NCI-H146 treated with DMSO at 0.1 percent for 48 hours (cell line): ENCODE measurements at regions not wholly inside any gene's neighbourhood (a gene's known extent, or its start where the extent isn't known, plus 50 kb on each side); places are given as distances from the start of the nearest gene placed in this dataset.
"Not testable (repeated sequence)": the region's sequence is repeated elsewhere in the genome, so short reads cannot be mapped to it uniquely, and the experiment has no call there.

ENCODE experiments used
- DNase-seq: peaks from one replicate; lab custom pipeline; 2025; ENCODE audit not compliant: unreplicated experiment; lab: John Stamatoyannopoulos, UW

DNA sequence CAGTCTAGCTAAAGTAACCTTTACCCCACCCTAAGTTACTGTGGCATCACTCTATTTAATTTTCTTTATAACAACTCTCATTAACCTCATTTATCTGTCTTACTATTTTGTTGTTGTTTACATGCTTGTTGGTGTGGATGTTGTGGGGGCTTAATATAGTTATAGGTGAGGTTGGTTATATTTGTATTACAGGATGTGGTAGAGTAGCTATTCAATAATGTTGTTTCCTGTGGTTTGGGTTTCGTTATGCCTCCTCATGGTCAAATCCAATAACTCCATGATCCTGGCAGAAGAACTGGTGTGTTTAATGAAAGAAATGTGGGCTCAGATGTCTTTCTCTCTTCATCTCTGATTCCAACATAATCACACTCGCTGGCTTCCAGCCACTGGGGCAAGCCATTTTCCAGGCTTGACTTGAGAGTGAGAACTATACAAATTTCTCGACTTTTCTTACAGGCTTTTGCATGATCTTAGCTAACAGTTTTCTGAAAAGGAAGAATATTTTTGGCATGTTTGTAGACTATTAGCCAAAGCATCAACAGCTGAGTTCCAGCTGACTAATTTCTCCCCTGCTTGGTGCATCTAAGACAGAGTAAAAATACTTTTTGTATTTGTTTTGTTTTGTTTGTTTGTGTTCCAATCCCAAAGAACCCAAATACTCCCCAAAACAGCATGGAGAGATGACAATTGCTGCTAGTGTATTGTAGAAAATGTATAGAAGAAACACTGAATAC, 303.7 kb upstream of the PAPPA start:
- DNase-seq: no peak

DNA sequence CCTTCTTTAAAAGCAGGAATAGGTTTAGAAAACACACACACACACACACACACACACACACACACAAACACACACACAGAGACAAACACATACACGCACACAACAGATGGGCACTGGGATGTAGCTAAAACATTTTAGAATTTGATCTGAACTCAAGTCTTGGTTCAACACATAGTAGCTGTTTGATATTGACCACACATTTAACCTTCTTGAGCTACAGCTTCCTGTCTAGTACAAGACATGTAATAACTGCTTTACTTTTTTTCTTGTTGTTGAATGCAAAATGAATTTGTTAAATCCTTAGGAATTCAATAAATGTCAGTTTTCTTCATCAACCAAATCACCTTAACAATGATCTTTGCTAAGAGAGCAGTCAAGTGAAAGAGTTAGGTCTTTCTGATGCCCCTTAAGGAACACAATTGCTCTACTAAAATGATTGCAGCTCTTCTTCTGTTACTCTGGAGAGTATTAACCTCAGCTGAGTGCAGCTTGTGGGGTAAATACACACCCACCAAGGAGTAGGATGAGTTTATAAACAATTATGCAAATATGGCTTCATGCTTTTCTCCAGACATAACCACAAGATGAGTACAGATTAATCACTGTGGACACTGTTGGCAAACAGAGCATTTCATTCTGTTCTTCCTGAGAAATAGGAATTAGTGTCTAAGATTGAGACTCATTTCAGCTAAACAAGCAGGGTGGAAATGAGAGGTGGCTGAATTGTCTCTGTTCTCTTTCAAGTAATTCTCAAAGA, 302.9 kb upstream of the PAPPA start:
- no peak for DNase-seq

GRCh38 chr9:115855458-115856133, 298.0 kb upstream of the PAPPA start:
- no peak for DNase-seq

GRCh38 chr9:115858421-115858820, 295.2 kb upstream of the PAPPA start:
- not testable (repeated sequence) for DNase-seq

DNA sequence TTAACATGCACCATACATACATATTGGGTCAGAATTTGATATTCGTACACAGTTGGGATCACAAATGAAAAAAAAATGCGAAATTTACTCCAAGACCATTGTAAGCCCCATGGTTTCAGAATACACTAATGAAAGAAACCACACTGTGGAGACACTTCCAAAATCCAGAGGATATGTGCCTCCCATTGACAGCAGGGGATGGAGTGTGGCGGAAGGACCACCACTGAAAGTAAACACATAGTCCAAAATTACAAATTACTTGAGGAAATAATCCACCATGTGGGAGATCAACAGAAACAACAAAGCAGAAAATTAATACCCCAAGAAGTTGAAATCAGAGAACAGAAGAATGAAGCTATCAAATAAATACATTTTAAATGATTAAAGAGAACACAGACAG, 291.6 kb upstream of the PAPPA start:
- DNase-seq: no peak

DNA sequence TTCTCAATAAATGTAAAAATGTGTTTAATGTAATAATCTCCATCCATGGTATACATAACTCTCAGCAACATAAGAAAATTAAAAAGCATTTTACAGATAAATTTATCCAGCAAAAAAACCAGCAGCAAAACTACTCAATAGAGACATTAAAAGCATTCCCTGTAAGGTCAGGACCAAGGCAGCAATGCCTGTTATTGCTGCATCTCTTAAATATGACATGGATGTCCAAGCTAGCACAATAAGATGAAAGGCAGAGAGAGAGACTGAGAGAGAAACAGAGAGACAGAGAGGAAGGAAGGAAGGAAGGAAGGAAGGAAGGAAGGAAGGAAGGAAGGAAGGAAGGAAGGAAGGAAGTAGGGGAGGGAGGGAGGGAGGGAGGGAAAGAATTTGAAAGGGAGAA, 289.0 kb upstream of the PAPPA start:
- no peak for DNase-seq

DNA sequence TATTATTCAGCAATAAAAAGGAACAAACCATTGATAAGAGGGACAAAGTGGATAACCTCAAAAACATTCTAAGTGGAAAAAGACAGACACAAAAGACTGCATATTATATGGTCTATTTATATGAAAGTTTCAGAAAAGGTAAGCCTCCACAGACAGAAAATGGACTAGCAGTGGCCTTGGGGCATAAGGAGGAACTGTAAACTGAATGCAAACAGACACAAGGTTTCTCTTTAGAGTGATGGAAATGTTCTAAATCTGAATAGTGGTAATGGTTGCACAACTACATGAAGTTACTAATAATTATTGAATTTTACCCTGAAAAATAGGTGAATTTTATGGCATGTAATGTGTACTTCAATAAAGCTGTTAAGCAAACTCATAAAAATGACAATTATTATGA, 286.3 kb upstream of the PAPPA start:
- no peak for DNase-seq

- no peak for DNase-seq
Measured at GRCh38 chr9:115877852-115878438, 275.6 kb upstream of the PAPPA start.

DNA sequence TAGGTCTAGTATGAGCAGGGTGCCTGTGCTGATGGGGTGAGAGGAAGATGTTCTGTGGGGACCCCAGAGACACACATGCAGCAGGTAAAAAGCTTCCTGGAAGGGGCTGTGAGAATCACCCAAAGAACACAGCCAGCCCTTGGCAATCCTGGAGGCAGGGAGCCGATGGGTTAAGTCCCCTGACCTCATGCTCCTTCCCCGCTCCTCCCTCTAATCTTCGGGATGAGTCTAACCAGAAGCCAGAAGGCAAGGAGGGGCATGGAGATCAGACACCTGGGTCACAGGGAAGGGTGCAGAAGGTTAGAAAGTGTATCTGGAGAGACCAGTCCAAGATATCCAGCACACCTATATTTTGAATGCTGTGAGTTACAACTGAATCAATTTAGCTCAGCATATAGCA, 274.1 kb upstream of the PAPPA start:
- DNase-seq: no peak

DNA sequence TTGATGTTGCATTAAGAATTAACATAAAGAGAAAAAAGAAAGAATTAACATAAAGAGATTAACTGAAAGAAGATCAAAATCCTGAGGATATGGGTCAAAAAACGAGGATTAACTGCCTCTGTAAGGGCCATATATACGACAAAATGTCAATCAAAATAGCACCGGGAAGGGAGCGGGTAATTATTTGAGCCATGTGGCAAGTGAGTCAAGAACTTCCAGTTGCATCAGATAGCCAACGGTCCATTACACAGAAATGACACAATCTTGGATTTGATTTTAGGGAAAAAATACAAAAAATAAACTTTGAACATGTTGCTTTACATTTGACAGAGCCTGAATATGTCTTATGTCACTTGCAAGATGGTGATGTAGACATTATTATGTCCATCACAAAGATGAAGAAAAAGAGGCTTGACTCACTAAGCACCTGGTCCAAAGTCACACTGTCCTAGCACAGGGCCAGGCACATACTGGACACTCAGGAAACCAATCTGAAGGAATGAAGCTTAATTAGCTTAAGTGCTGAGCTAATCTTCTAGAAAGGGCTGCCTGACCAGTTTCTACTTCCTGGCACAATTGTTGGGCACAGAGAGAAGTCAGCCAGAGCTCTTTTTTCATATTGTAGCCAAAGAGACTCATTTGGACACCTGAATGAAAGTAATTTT, 273.2 kb upstream of the PAPPA start:
- no peak for DNase-seq

- no peak for DNase-seq
Measured at GRCh38 chr9:115882911-115883310, 270.7 kb upstream of the PAPPA start.

GRCh38 chr9:115883467-115884329, 269.9 kb upstream of the PAPPA start:
- no peak for DNase-seq

DNA sequence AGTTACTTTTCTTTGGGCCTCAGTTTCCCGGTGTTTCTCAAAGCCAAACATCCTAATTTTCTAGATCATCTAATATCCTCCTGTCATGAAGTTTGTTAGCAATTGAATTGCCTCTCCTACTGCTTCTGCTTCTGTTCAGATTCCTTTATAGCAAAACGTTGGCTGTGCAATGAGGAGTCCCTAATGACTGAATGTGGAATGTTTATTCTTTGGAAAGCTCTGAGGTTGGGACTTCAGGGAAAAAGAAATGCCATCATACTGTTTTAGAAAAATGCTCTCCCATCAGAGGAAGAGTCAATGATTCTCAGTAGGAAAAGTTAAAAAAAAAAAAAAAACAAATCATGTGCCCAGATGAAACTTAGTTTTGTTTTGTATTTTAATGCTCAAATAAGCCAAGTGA, 268.7 kb upstream of the PAPPA start:
- DNase-seq: no peak

DNA sequence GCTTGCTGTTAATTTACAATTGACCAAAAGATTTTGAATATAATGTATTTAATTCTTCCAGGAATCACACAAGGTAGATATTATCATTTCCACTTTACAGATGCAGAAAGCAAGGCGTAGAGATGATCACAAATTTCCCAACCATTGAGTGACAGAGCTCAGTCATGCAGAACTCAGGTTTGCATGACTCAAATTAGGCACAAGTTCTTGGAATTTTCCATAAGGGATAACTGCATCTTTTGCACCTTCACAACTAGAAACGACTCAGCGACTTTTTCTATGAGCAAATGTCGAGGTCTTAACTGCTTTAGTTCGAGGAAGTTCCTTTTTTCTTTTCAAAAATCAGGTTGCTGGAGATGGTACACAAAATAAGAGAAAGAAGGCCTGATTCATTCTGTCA, 265.5 kb upstream of the PAPPA start:
- DNase-seq: no peak

- no peak for DNase-seq
Measured at GRCh38 chr9:115891929-115892328, 261.7 kb upstream of the PAPPA start.

DNA sequence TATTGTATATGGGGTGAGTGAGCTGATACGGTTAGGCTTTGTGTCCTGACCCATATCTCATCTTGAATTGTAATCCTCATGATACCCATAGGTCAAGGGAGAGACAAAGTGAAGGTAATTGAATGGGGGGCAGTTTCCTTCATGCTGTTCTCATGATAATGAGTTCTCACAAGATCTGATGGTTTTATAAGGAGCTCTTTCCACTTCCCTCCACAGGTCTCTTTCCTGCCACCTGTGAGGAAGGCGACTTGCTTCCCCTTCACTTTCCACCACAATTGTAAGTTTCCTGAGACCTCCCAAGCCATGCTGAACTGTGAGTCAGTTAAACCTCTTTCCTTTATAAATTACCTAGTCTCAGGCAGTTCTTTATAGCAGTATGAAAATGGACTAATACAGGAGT, 255.1 kb upstream of the PAPPA start:
- not testable (repeated sequence) for DNase-seq

DNA sequence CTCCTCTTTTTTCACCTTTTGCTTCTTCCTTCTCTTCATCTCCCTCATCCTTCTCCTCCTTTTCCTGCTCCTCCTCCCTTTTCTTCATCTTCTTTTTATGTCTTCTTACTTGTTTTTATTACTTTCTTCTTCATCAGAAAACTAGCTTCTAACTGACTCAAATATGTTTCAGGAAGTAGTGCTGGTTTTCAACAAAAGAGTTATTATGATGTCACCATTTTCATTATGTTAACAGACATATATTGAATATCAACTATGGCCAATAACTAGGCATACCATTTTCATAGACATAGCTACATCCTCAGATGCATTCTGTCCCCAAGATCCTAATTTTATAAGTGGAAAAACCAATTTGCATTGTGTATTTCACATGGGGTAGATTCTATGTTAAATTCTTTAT, 252.9 kb upstream of the PAPPA start:
- no peak for DNase-seq

DNA sequence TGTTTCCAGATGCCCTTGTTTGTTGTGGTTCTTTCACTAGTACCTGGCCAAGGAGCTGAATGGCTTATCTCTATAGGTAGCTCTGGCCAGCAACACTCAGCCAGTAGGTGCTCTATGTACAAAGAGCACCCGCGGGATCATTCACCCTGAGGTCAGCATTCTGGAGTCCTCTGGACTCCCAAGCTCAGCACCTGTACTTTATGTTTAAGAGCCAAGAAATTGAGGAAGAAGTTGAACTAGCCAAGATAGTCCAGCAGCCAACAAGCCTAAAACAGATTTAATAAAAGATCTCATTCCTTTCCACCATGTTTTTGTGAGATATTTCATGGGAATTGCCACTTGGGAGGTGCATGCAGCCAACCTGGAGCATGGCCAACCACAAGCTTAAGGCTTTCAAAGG, 242.6 kb upstream of the PAPPA start:
- DNase-seq: no peak

GRCh38 chr9:115912086-115912485, 241.5 kb upstream of the PAPPA start:
- DNase-seq: no peak

GRCh38 chr9:115913696-115914095, 239.9 kb upstream of the PAPPA start:
- DNase-seq: no peak
